Retinal pigment epithelial cell (primary cell): ENCODE measurements at regions not wholly inside any gene's neighbourhood (a gene's known extent, or its start where the extent isn't known, plus 50 kb on each side); places are given as distances from the start of the nearest gene placed in this dataset.
"Not testable (repeated sequence)": the region's sequence is repeated elsewhere in the genome, so short reads cannot be mapped to it uniquely, and the experiment has no call there.

ENCODE experiments used
- DNase-seq: peaks from one replicate; pipeline ENCODE4 v3.0.0-alpha.2; 2010; ENCODE audit warnings: low read depth
- H3K4me3 ChIP-seq: 2 replicates; pipeline ENCODE4 v1.5.1; 2011; ENCODE audit warnings: mild to moderate bottlenecking, low read length, control low read depth, moderate library complexity
- TF ChIP-seq, protein P1 (sequence below): conservative IDR thresholded peaks from 2 replicates; pipeline ENCODE4 v1.5.1; 2011; ENCODE audit warnings: low read depth, low read length, control low read depth, inconsistent platforms

DNA sequence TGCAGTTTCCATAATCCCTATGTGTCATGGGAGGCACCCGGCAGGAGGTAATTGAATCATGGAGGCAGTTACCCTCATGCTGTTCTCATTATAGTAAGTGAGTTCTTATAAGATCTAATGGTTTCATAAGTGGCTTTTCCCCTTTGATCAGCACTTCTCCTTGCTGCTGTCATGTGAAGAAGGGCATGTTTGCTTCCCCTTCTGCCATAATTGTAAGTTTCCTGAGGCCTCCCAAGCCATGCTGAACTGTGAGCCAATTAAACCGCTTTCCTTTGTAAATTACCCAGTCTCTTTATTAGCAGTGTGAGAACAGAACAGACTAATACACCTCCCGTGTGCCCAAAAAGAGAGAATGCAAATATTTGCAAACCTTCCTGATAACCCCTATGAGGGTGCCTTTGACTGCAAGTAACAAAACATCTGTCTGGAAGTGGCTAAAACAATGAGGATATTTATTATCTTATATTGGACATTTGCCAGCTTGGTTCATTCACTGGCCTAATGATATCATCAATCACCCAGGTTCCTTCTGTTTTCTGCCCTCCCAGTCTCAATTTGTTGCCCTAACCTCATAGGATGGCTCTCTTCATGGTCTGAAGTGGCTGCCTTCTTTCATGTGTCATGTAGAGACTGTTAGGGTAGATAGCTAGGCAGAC is 68.7 kb downstream of the BHLHE40 start:
- DNase-seq = no peak
- TF ChIP-seq, protein P1, sequence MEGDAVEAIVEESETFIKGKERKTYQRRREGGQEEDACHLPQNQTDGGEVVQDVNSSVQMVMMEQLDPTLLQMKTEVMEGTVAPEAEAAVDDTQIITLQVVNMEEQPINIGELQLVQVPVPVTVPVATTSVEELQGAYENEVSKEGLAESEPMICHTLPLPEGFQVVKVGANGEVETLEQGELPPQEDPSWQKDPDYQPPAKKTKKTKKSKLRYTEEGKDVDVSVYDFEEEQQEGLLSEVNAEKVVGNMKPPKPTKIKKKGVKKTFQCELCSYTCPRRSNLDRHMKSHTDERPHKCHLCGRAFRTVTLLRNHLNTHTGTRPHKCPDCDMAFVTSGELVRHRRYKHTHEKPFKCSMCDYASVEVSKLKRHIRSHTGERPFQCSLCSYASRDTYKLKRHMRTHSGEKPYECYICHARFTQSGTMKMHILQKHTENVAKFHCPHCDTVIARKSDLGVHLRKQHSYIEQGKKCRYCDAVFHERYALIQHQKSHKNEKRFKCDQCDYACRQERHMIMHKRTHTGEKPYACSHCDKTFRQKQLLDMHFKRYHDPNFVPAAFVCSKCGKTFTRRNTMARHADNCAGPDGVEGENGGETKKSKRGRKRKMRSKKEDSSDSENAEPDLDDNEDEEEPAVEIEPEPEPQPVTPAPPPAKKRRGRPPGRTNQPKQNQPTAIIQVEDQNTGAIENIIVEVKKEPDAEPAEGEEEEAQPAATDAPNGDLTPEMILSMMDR = no peak
- H3K4me3 ChIP-seq = no peak overlapping the region

DNA sequence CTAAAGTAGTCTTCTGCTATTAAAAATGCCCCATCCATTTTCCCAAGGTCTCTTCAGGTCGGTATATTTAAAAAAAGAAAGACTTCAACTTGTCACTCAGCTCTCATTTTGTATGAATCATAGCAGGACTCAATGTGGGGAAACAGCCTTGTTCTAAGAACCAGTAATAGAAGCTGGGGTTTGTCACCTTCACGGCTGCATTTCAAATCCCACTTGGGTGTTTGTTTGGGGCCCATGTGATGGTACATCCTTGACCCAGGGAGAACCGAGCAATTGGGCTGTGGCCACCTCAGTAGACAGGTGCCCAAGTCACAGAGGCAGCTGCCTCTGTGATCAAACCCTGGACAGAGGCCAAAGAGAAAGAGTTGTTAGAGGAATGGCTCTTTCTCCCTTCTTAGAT is 70.3 kb upstream of the ARL8B start:
- no peak overlapping the region for H3K4me3 ChIP-seq
- no peak for DNase-seq
- TF ChIP-seq, protein P1 = no peak

GRCh38 chr3:5052247-5052646 is 69.8 kb upstream of the ARL8B start:
- TF ChIP-seq, protein P1 = no peak
- no peak overlapping the region for H3K4me3 ChIP-seq
- DNase-seq = no peak

DNA sequence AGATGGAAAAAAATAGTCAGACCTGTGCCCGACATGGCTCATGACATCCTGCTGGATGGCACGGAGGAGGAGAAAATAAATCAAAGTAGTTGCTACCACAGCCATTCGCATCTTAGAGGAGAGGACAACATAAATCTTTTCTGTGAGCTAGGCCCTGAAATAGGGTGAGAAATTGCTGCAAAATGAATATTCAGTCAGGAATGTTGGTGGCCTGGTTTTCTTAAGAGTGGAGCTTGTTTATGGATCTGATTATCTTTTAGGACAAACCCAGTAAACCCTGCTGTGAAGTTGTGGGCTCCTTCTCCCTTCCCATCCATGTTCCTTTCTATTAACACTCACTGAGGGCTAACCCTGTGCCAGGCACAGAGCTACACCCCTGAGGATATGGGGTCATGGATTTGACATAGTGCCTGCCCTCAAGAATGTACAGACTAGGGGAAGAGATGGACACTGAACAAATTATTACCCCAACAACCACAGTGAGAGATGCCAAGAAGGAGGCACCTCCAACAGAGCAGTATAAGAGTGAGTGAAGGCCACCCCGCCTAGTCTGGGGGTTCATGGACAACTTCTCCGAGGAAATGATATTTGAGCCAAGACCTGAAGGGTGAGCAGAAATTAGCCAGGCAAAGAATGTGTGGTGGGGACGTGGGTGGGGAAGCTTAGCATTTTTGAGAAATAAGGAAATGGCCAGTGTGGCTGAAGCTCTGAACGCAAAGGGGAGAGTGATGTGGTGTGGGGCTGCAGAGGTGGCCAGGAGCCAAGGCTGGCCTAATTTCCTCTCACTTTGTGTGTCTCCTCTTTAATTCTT is 68.9 kb upstream of the ARL8B start:
- DNase-seq = peak; percentile 26
- TF ChIP-seq, protein P1 = no peak

GRCh38 chr3:5054098-5054497 is 68.0 kb upstream of the ARL8B start:
- no peak overlapping the region for H3K4me3 ChIP-seq
- TF ChIP-seq, protein P1 = no peak
- no peak for DNase-seq

More for the DNA sequence above, 68.9 kb upstream of the ARL8B start:
- H3K4me3 ChIP-seq = no peak overlapping the region

GRCh38 chr3:5054579-5054978 is 67.5 kb upstream of the ARL8B start:
- not testable (repeated sequence) for DNase-seq, H3K4me3 ChIP-seq

DNA sequence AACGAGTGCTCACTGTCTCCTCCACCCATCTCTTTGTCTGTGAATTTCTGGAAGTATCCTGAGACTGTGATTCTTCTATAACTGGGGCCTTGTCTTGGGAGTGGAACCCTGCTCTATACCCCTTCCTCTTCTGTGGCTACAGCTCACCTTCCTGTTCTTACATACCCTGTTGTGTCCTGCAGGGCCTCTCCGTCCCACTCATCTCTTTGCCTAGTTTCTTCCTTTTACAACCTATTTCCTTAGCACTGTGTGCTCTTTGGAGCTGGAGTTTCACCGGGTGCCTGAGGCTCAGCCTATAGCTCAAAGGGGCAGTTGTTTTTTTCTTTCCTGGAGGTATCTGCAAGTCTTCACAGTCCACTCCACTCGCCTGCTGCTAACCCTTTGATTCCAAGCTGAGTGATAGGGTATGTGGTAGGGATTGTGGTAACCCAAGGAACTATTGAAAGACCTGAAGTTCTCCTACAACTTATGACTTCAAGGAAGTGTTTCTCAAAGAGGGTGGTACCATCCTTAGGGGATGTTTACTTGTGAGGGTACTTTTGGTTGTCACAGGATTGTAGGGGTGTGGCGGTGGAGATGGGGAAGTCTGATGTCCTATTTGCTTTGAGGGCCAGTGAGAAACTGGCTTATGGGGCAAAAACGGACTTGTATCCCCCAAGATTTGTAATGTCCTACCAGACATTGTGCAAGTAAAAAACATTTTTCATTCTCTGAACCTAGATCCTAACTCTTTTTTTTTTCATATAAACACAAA is 66.6 kb upstream of the ARL8B start:
- DNase-seq = no peak
- no peak overlapping the region for H3K4me3 ChIP-seq
- TF ChIP-seq, protein P1 = no peak
